ENCODE measurements at regions not wholly inside any gene's neighbourhood (a gene's known extent, or its start where the extent isn't known, plus 50 kb on each side); places are given as distances from the start of the nearest gene placed in this dataset.

- DNase-seq: no peak
- no peak overlapping the region for H3K4me3 Mint-ChIP-seq
- CTCF ChIA-PET: no interaction called here
- no peaks in the 10 kb centered on the region for H3K36me3 Mint-ChIP-seq (ENCODE audit: low read depth)
- peaks cover 19% of the 10 kb centered on the region for H3K9me3 Mint-ChIP-seq
- POLR2A ChIA-PET: no interaction called here
- no peaks in the 10 kb centered on the region for H3K27me3 Mint-ChIP-seq
- H3K4me1 Mint-ChIP-seq: no peaks in the 10 kb centered on the region
- H3K27ac Mint-ChIP-seq: no peak overlapping the region
These were observed 119.2 kb upstream of the TNFSF11 start for GRCh38 chr13:42454749-42455148.

GRCh38 chr13:42458193-42458592 is 115.8 kb upstream of the TNFSF11 start:
- H3K36me3 Mint-ChIP-seq (ENCODE audit: low read depth): peaks cover 10% of the 10 kb centered on the region
- H3K27ac Mint-ChIP-seq: no peak overlapping the region
- no peak overlapping the region for H3K4me3 Mint-ChIP-seq
- peaks cover 23% of the 10 kb centered on the region for H3K9me3 Mint-ChIP-seq
- H3K27me3 Mint-ChIP-seq: no peaks in the 10 kb centered on the region
- no peak for DNase-seq
- ChIA-PET CTCF (no interaction called here), POLR2A (no interaction called here)
- H3K4me1 Mint-ChIP-seq: no peaks in the 10 kb centered on the region

GRCh38 chr13:42466123-42466522 is 107.8 kb upstream of the TNFSF11 start:
- Mint-ChIP-seq H3K36me3 (ENCODE audit: low read depth) (peaks cover 25% of the 10 kb centered on the region), H3K4me1 (peaks cover 12% of the 10 kb centered on the region), H3K9me3 (peaks cover 26% of the 10 kb centered on the region), H3K27me3 (no peaks in the 10 kb centered on the region), H3K27ac (peak overlapping the region; percentile 32), H3K4me3 (no peak overlapping the region)
- no peak for DNase-seq
- POLR2A ChIA-PET: no interaction called here
- CTCF ChIA-PET: interaction anchor here (1.1 kb wide), 1 partner anchor 44 kb away, joined by 3 read pairs; no protein-coding TSS in a partner anchor

- peaks cover 12% of the 10 kb centered on the region for H3K4me1 Mint-ChIP-seq
- H3K36me3 Mint-ChIP-seq (ENCODE audit: low read depth): peaks cover 25% of the 10 kb centered on the region
- no peak overlapping the region for H3K27ac Mint-ChIP-seq
- H3K9me3 Mint-ChIP-seq: peaks cover 22% of the 10 kb centered on the region
- no peaks in the 10 kb centered on the region for H3K27me3 Mint-ChIP-seq
- no peak overlapping the region for H3K4me3 Mint-ChIP-seq
- DNase-seq: no peak
- CTCF ChIA-PET: interaction anchor here (1.1 kb wide), 1 partner anchor 45 kb away, joined by 3 read pairs; no protein-coding TSS in a partner anchor
- POLR2A ChIA-PET: interaction anchor here (0.7 kb wide), 1 partner anchor 71 kb away, joined by 4 read pairs; no protein-coding TSS in a partner anchor
These were observed 107.3 kb upstream of the TNFSF11 start for GRCh38 chr13:42466609-42467008.

- peaks cover 10% of the 10 kb centered on the region for H3K4me1 Mint-ChIP-seq
- H3K27me3 Mint-ChIP-seq: no peaks in the 10 kb centered on the region
- H3K27ac Mint-ChIP-seq: no peak overlapping the region
- POLR2A ChIA-PET: interaction anchor here (0.6 kb wide), 1 partner anchor 71 kb away, joined by 3 read pairs; no protein-coding TSS in a partner anchor
- no peak for DNase-seq
- CTCF ChIA-PET: interaction anchor here (0.8 to 1.0 kb wide), 2 partner anchors 9 to 27 kb away, joined by 3 read pairs; no protein-coding TSS in a partner anchor
- H3K36me3 Mint-ChIP-seq (ENCODE audit: low read depth): no peaks in the 10 kb centered on the region
- peaks cover 3% of the 10 kb centered on the region for H3K9me3 Mint-ChIP-seq
- no peak overlapping the region for H3K4me3 Mint-ChIP-seq
These were observed 99.0 kb upstream of the TNFSF11 start for GRCh38 chr13:42474954-42475353.

GRCh38 chr13:42477596-42478190 is 96.3 kb upstream of the TNFSF11 start:
- peaks cover 3% of the 10 kb centered on the region for H3K9me3 Mint-ChIP-seq
- DNase-seq: no peak
- no peaks in the 10 kb centered on the region for H3K36me3 Mint-ChIP-seq (ENCODE audit: low read depth)
- no peak overlapping the region for H3K27ac Mint-ChIP-seq
- CTCF ChIA-PET: interaction anchor here (0.5 to 1.8 kb wide), 4 partner anchors 108 to 307 kb away, joined by 3 to 6 read pairs (median 4); no protein-coding TSS in a partner anchor
- POLR2A ChIA-PET: interaction anchor here (0.6 kb wide), 1 partner anchor 670 kb away, joined by 3 read pairs; no protein-coding TSS in a partner anchor
- H3K27me3 Mint-ChIP-seq: no peaks in the 10 kb centered on the region
- no peak overlapping the region for H3K4me3 Mint-ChIP-seq
- peaks cover 10% of the 10 kb centered on the region for H3K4me1 Mint-ChIP-seq

GRCh38 chr13:42478531-42479156 is 95.3 kb upstream of the TNFSF11 start:
- Mint-ChIP-seq H3K27ac (no peak overlapping the region), H3K27me3 (no peaks in the 10 kb centered on the region), H3K9me3 (peaks cover 3% of the 10 kb centered on the region), H3K4me1 (peaks cover 10% of the 10 kb centered on the region), H3K36me3 (ENCODE audit: low read depth) (no peaks in the 10 kb centered on the region), H3K4me3 (no peak overlapping the region)
- ChIA-PET CTCF (interaction anchor here (0.7 to 1.8 kb wide), 5 partner anchors 15 to 144 kb away, joined by 3 to 6 read pairs (median 4); no protein-coding TSS in a partner anchor), POLR2A (no interaction called here)
- no peak for DNase-seq

- POLR2A ChIA-PET: no interaction called here
- no peaks in the 10 kb centered on the region for H3K36me3 Mint-ChIP-seq (ENCODE audit: low read depth)
- H3K27ac Mint-ChIP-seq: no peak overlapping the region
- no peaks in the 10 kb centered on the region for H3K27me3 Mint-ChIP-seq
- CTCF ChIA-PET: interaction anchor here (1.0 kb wide), 1 partner anchor 9 kb away, joined by 3 read pairs; no protein-coding TSS in a partner anchor
- peaks cover 3% of the 10 kb centered on the region for H3K9me3 Mint-ChIP-seq
- H3K4me3 Mint-ChIP-seq: no peak overlapping the region
- no peak for DNase-seq
- no peaks in the 10 kb centered on the region for H3K4me1 Mint-ChIP-seq
These were observed 89.6 kb upstream of the TNFSF11 start for GRCh38 chr13:42484386-42484785.

GRCh38 chr13:42485272-42485671 is 88.7 kb upstream of the TNFSF11 start:
- Mint-ChIP-seq H3K4me1 (no peaks in the 10 kb centered on the region), H3K27ac (no peak overlapping the region), H3K27me3 (no peaks in the 10 kb centered on the region), H3K4me3 (no peak overlapping the region), H3K9me3 (peaks cover 3% of the 10 kb centered on the region), H3K36me3 (ENCODE audit: low read depth) (no peaks in the 10 kb centered on the region)
- DNase-seq: no peak
- CTCF ChIA-PET: no interaction called here
- POLR2A ChIA-PET: no interaction called here

- Mint-ChIP-seq H3K4me3 (no peak overlapping the region), H3K36me3 (ENCODE audit: low read depth) (no peaks in the 10 kb centered on the region), H3K9me3 (peaks cover 3% of the 10 kb centered on the region), H3K27ac (no peak overlapping the region), H3K27me3 (no peaks in the 10 kb centered on the region), H3K4me1 (no peaks in the 10 kb centered on the region)
- DNase-seq: no peak
- POLR2A ChIA-PET: no interaction called here
- CTCF ChIA-PET: no interaction called here
These were observed 87.2 kb upstream of the TNFSF11 start for GRCh38 chr13:42486711-42487198.

- no peaks in the 10 kb centered on the region for H3K4me1 Mint-ChIP-seq
- H3K27ac Mint-ChIP-seq: no peak overlapping the region
- no peaks in the 10 kb centered on the region for H3K27me3 Mint-ChIP-seq
- CTCF ChIA-PET: no interaction called here
- no peak overlapping the region for H3K4me3 Mint-ChIP-seq
- H3K9me3 Mint-ChIP-seq: peaks cover 3% of the 10 kb centered on the region
- DNase-seq: no peak
- POLR2A ChIA-PET: no interaction called here
- H3K36me3 Mint-ChIP-seq (ENCODE audit: low read depth): no peaks in the 10 kb centered on the region
These were observed 86.7 kb upstream of the TNFSF11 start for GRCh38 chr13:42487221-42487620.

GRCh38 chr13:42490676-42491075 is 83.3 kb upstream of the TNFSF11 start:
- Mint-ChIP-seq H3K9me3 (peaks cover 3% of the 10 kb centered on the region), H3K27ac (no peak overlapping the region), H3K27me3 (no peaks in the 10 kb centered on the region), H3K4me1 (peaks cover 20% of the 10 kb centered on the region), H3K36me3 (ENCODE audit: low read depth) (no peaks in the 10 kb centered on the region), H3K4me3 (no peak overlapping the region)
- no peak for DNase-seq
- ChIA-PET POLR2A (no interaction called here), CTCF (no interaction called here)

- peaks cover 4% of the 10 kb centered on the region for H3K36me3 Mint-ChIP-seq (ENCODE audit: low read depth)
- ChIA-PET CTCF (no interaction called here), POLR2A (no interaction called here)
- DNase-seq: no peak
- no peak overlapping the region for H3K27ac Mint-ChIP-seq
- no peaks in the 10 kb centered on the region for H3K27me3 Mint-ChIP-seq
- peaks cover 3% of the 10 kb centered on the region for H3K9me3 Mint-ChIP-seq
- H3K4me1 Mint-ChIP-seq: peaks cover 34% of the 10 kb centered on the region
- no peak overlapping the region for H3K4me3 Mint-ChIP-seq
These were observed 81.5 kb upstream of the TNFSF11 start for GRCh38 chr13:42492372-42492920.
